OCI-M1 (cell line): ENCODE measurements at regions not wholly inside any gene's neighbourhood (a gene's known extent, or its start where the extent isn't known, plus 50 kb on each side); places are given as distances from the start of the nearest gene placed in this dataset.
A peak's percentile ranks its signal among the peaks of the same experiment; 100 is the strongest.
"Not testable (repeated sequence)": the region's sequence is repeated elsewhere in the genome, so short reads cannot be mapped to it uniquely, and the experiment has no call there.

Experiments
- DNase-seq: peaks from one replicate; lab custom pipeline; 2025; lab: John Stamatoyannopoulos, UW

GRCh38 chrX:130552444-130553073 is 150.8 kb downstream of the RBMX2 start:
- DNase-seq: no peak

GRCh38 chrX:130555341-130555740 is 153.6 kb downstream of the RBMX2 start:
- DNase-seq: no peak

GRCh38 chrX:130555757-130556156 is 154.0 kb downstream of the RBMX2 start:
- no peak for DNase-seq

GRCh38 chrX:130556951-130557350 is 155.2 kb downstream of the RBMX2 start:
- peak; percentile 4 for DNase-seq

- no peak for DNase-seq
These were observed 158.8 kb downstream of the RBMX2 start for GRCh38 chrX:130560544-130560943.

- no peak for DNase-seq
These were observed 160.1 kb downstream of the RBMX2 start for GRCh38 chrX:130561930-130562329.

- no peak for DNase-seq
These were observed 161.7 kb downstream of the RBMX2 start for GRCh38 chrX:130563476-130563875.

GRCh38 chrX:130566028-130566683 is 164.4 kb downstream of the RBMX2 start:
- DNase-seq: no peak

GRCh38 chrX:130573030-130573429 is 171.2 kb downstream of the RBMX2 start:
- DNase-seq: not testable (repeated sequence)
